Liver (tissue), 8 donors: ENCODE measurements at regions not wholly inside any gene's neighbourhood (a gene's known extent, or its start where the extent isn't known, plus 50 kb on each side); places are given as distances from the start of the nearest gene placed in this dataset.

Experiments
- DNase-seq: peaks from one replicate; pipeline ENCODE4 v3.0.0-alpha.2; 2017; ENCODE audit warnings: low spot score
- H3K27ac ChIP-seq, 2 donors: one replicate each; pipeline ENCODE4 v1.7.0; 2013; ENCODE audit warnings: inconsistent platforms in 2 of 2, low read length in 2 of 2, control low read depth in 1 of 2, low read depth in 1 of 2, mild to moderate bottlenecking in 1 of 2
- H3K27me3 ChIP-seq, 4 donors: one replicate each; pipeline versions ENCODE4 v1.6.1 to v1.7.0; 2013; ENCODE audit warnings: low read length in 3 of 4, inconsistent platforms in 1 of 4, mild to moderate bottlenecking in 1 of 4, moderate library complexity in 1 of 4; ENCODE audit not compliant: control insufficient read depth in 4 of 4, insufficient read depth in 4 of 4
- H3K36me3 ChIP-seq, 4 donors: one replicate each; pipeline versions ENCODE4 v1.6.1 to v1.7.0; 2013; ENCODE audit warnings: low read length in 3 of 4, mild to moderate bottlenecking in 3 of 4, low read depth in 1 of 4, moderate library complexity in 1 of 4; ENCODE audit not compliant: control insufficient read depth in 4 of 4, insufficient read depth in 3 of 4
- H3K4me1 ChIP-seq, 4 donors: one replicate each; pipeline versions ENCODE4 v1.6.1 to v1.7.0; 2013; ENCODE audit warnings: low read length in 3 of 4, mild to moderate bottlenecking in 3 of 4, moderate library complexity in 1 of 4; ENCODE audit not compliant: control insufficient read depth in 4 of 4, insufficient read depth in 4 of 4
- H3K4me3 ChIP-seq, 3 donors: one replicate each; pipeline versions ENCODE4 v1.6.1 to v1.7.0; 2013; ENCODE audit warnings: low read length in 3 of 3, control low read depth in 1 of 3, low read depth in 1 of 3, mild to moderate bottlenecking in 1 of 3
- H3K9ac ChIP-seq, 2 donors: one replicate each; pipeline ENCODE4 v1.7.0; 2013; ENCODE audit warnings: low read length in 2 of 2, mild to moderate bottlenecking in 2 of 2, moderate library complexity in 2 of 2, control low read depth in 1 of 2, low read depth in 1 of 2
- H3K9me3 ChIP-seq, 4 donors: one replicate each; pipeline versions ENCODE4 v1.6.1 to v1.7.0; 2013; ENCODE audit warnings: low read length in 3 of 4; ENCODE audit not compliant: control insufficient read depth in 4 of 4
- ATF3 ChIP-seq: IDR thresholded peaks from 2 replicates; pipeline ENCODE4 v1.6.1; 2016; ENCODE audit warnings: antibody characterized with exemption
- CTCF ChIP-seq: fragments of 150-350 bp; IDR thresholded peaks from 2 replicates; pipeline ENCODE4 v1.5.1; 2017; ENCODE audit warnings: improper control_type of control experiment, low read depth, low read length; ENCODE audit not compliant: missing input control
- EGR1 ChIP-seq, 2 donors: IDR thresholded peaks; 2 replicates each; pipeline ENCODE4 v1.6.1; 2016 to 2018; ENCODE audit warnings: antibody characterized with exemption in 2 of 2, low read depth in 2 of 2
- FOXA1 ChIP-seq: IDR thresholded peaks from 2 replicates; pipeline ENCODE4 v1.6.1; 2016; ENCODE audit warnings: antibody characterized with exemption
- FOXA2 ChIP-seq: IDR thresholded peaks from 2 replicates; pipeline ENCODE4 v1.6.1; 2016; ENCODE audit warnings: antibody characterized with exemption
- GABPA ChIP-seq, 2 donors: IDR thresholded peaks in 1 of 2; conservative IDR thresholded peaks in 1 of 2; 2 replicates each; pipeline ENCODE4 v1.6.1; 2016; ENCODE audit warnings: antibody characterized with exemption in 2 of 2, mild to moderate bottlenecking in 1 of 2, moderate library complexity in 1 of 2
- HNF4A ChIP-seq, 2 donors: conservative IDR thresholded peaks; 2 replicates each; pipeline ENCODE4 v1.6.1; 2016; ENCODE audit warnings: antibody characterized with exemption in 2 of 2, mild to moderate bottlenecking in 2 of 2
- HNF4G ChIP-seq: IDR thresholded peaks from 2 replicates; pipeline ENCODE4 v1.6.1; 2016; ENCODE audit warnings: antibody characterized with exemption
- JUND ChIP-seq, 2 donors: IDR thresholded peaks; 2 replicates each; pipeline ENCODE4 v1.6.1; 2016; ENCODE audit warnings: antibody characterized with exemption in 2 of 2
- MAX ChIP-seq: IDR thresholded peaks from 2 replicates; pipeline ENCODE4 v1.6.1; 2016; ENCODE audit warnings: antibody characterized with exemption
- NR2F2 ChIP-seq: IDR thresholded peaks from 2 replicates; pipeline ENCODE4 v1.6.1; 2016; ENCODE audit warnings: antibody characterized with exemption
- RAD21 ChIP-seq, 2 donors: IDR thresholded peaks; 2 replicates each; pipeline ENCODE4 v1.6.1; 2016; ENCODE audit warnings: antibody characterized with exemption in 2 of 2, mild to moderate bottlenecking in 2 of 2
- REST ChIP-seq: IDR thresholded peaks from 2 replicates; pipeline ENCODE4 v1.6.1; 2016; ENCODE audit warnings: antibody characterized with exemption, mild to moderate bottlenecking
- RXRA ChIP-seq, 2 donors: IDR thresholded peaks; 2 replicates each; pipeline ENCODE4 v1.6.1; 2017 to 2018; ENCODE audit warnings: antibody characterized with exemption in 2 of 2, mild to moderate bottlenecking in 1 of 2
- SP1 ChIP-seq: IDR thresholded peaks from 2 replicates; pipeline ENCODE4 v1.6.1; 2018; ENCODE audit warnings: antibody characterized with exemption, mild to moderate bottlenecking
- TAF1 ChIP-seq: conservative IDR thresholded peaks from 2 replicates; pipeline ENCODE4 v1.6.1; 2016; ENCODE audit warnings: antibody characterized with exemption, mild to moderate bottlenecking
- YY1 ChIP-seq: IDR thresholded peaks from 2 replicates; pipeline ENCODE4 v1.6.1; 2016; ENCODE audit warnings: antibody characterized with exemption, mild to moderate bottlenecking
- ZBTB33 ChIP-seq: IDR thresholded peaks from 2 replicates; pipeline ENCODE4 v1.6.1; 2016; ENCODE audit warnings: antibody characterized with exemption
- WGBS: extraction: QIAGEN DNeasy Blood & Tissue Kit; methylation state at CpG from one replicate; pipeline ENCODE4 v1.1.7; 2013; 5-methylcytosine and 5-hydroxymethylcytosine counted together
- donor health status: healthy.
- donor health status: healthy.
- donor health status: healthy.
- donor health status: healthy.
- donor health status: healthy.

- TF ChIP-seq CTCF (no peak), SP1 (no peak), GABPA (IDR thresholded peaks at IDR 0.05 in 1 of 2, conservative IDR thresholded peaks at IDR 0.05 in 1 of 2) (no peak), YY1 (no peak), RXRA (IDR thresholded peaks at IDR 0.05) (no peak), FOXA2 (no peak)
Measured at GRCh38 chr2:22247466-22247865, 1123.7 kb downstream of the TDRD15 start (continued).

GRCh38 chr2:22248851-22249250 is 1125.1 kb downstream of the TDRD15 start:
- Histone ChIP-seq H3K36me3 (no peaks in the 10 kb centered on the region), H3K27ac (no peak overlapping the region), H3K4me3 (no peak overlapping the region), H3K9me3 (no peaks in the 10 kb centered on the region), H3K9ac (no peak overlapping the region), H3K27me3 (no peaks in the 10 kb centered on the region), H3K4me1 (no peaks in the 10 kb centered on the region)
- TF ChIP-seq HNF4G, result no peak
- TF ChIP-seq ZBTB33, result no peak
- no peak for TF ChIP-seq RXRA (IDR thresholded peaks at IDR 0.05)
- TF ChIP-seq REST, result no peak
- TF ChIP-seq EGR1 (IDR thresholded peaks at IDR 0.05; ENCODE audit: low read depth in 2 of 2), result no peak
- TF ChIP-seq SP1, result no peak
- no peak for TF ChIP-seq RAD21 (IDR thresholded peaks at IDR 0.05)
- no peak for TF ChIP-seq FOXA1
- no peak for TF ChIP-seq NR2F2
- no peak for TF ChIP-seq GABPA (IDR thresholded peaks at IDR 0.05 in 1 of 2, conservative IDR thresholded peaks at IDR 0.05 in 1 of 2)
- no peak for TF ChIP-seq TAF1
- no peak for TF ChIP-seq YY1
- TF ChIP-seq FOXA2, result no peak
- TF ChIP-seq HNF4A (conservative IDR thresholded peaks at IDR 0.05), result no peak
- no peak for TF ChIP-seq MAX
- no peak for TF ChIP-seq ATF3
- TF ChIP-seq JUND (IDR thresholded peaks at IDR 0.05), result no peak
- TF ChIP-seq CTCF, result no peak
- 92% methylated on average over 2 of the region's 2 CpGs for WGBS
- DNase-seq, result no peak
